ENCODE measurements at regions not wholly inside any gene's neighbourhood (a gene's known extent, or its start where the extent isn't known, plus 50 kb on each side); places are given as distances from the start of the nearest gene placed in this dataset.

DNA sequence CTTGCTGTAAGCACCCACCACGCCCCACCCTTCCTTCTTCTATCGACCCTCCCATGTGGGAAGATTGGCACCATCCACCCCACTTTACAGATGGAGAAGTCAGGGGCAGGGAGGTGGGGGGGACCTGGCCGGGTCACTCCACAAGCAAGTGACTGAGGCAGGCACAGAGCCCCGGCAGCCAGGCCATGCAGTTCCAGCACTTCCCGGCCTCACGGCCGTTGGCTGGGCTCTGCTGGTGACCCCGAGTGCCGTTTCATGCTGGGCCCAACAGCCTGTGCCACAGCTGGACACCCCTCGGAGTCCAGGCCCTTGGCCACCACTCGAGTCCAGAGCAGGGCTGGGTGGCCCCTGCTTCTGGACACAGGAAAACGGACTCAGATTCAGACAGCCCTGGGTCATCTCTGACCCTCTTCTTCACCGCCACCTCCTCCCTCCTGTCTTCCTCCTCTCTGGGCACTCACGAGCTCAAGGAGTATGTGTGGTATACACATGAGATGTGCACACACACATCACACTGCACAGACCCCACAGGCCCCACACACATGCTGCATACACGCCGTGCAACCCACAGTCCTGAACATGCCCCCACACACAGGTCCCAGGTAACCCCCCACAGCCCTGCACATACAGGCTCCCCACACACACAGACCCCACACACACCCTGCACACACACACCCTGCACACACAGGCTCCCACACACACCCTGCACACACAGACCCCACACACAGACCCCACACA lies 89.3 kb upstream of the GPC1 start:
- H3K79me1 ChIP-seq (ENCODE audit: low read depth in 1 of 2, low read length in 2 of 2), result no peaks in the 10 kb centered on the region
- in situ Hi-C loops (cut with MboI; ENCODE audit: low sequenced_read_pairs), result no loop called here
- no peak overlapping the region for H4K91ac ChIP-seq (ENCODE audit: insufficient read depth, low read depth, low read length)
- no peaks in the 10 kb centered on the region for H4K20me1 ChIP-seq (ENCODE audit: insufficient read depth, low read length)
- H3K23ac ChIP-seq (ENCODE audit: low read depth, low read length), result no peak overlapping the region
- no peak overlapping the region for H2BK120ac ChIP-seq (ENCODE audit: low read depth, low read length)
- no peak overlapping the region for H2BK20ac ChIP-seq (ENCODE audit: low read depth, low read length)
- H3K27ac ChIP-seq (ENCODE audit: insufficient read depth, low read length), result no peak overlapping the region
- ATAC-seq (ENCODE audit: low read depth) (no peak), DNase-seq (no peak)
- H3K9me1 ChIP-seq (ENCODE audit: insufficient read depth, low read length), result no peaks in the 10 kb centered on the region
- H3K4me3 ChIP-seq (ENCODE audit: insufficient read depth, low read depth, low read length), result no peak overlapping the region
- peaks cover 26% of the 10 kb centered on the region for H3K27me3 ChIP-seq (ENCODE audit: control insufficient read depth, insufficient read depth, low read length)
- intact Hi-C loops (cut with micrococcal nuclease), result no loop called here
- no TSS peak for BruUV-seq (replicated peaks)
- no peak overlapping the region for H3K14ac ChIP-seq (replicated peaks; ENCODE audit: low read depth, low read length)
- no peaks in the 10 kb centered on the region for H3K36me3 ChIP-seq (ENCODE audit: control insufficient read depth, insufficient read depth, low read length)
- no peak overlapping the region for H3K4ac ChIP-seq (ENCODE audit: low read depth, low read length)
- H3K9ac ChIP-seq (ENCODE audit: low read depth, low read length), result no peak overlapping the region
- H3K4me1 ChIP-seq (ENCODE audit: control insufficient read depth, insufficient read depth, low read length), result no peaks in the 10 kb centered on the region; the same call in 1 of the 2 replicates
- H2AFZ ChIP-seq (replicated peaks; ENCODE audit: low read length, poor library complexity), result no peak overlapping the region
- no peak for TF ChIP-seq FOS (IDR thresholded peaks at IDR 0.05; ENCODE audit: low read depth, low read length)
- TF ChIP-seq NFE2L2 (IDR thresholded peaks at IDR 0.05; ENCODE audit: low read depth, low read length), result no peak
- TF ChIP-seq, protein P1, sequence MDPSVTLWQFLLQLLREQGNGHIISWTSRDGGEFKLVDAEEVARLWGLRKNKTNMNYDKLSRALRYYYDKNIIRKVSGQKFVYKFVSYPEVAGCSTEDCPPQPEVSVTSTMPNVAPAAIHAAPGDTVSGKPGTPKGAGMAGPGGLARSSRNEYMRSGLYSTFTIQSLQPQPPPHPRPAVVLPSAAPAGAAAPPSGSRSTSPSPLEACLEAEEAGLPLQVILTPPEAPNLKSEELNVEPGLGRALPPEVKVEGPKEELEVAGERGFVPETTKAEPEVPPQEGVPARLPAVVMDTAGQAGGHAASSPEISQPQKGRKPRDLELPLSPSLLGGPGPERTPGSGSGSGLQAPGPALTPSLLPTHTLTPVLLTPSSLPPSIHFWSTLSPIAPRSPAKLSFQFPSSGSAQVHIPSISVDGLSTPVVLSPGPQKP (IDR thresholded peaks at IDR 0.05; ENCODE audit: borderline replicate concordance, low read depth, low read length), result no peak
- TF ChIP-seq RAD21 (IDR thresholded peaks at IDR 0.05; ENCODE audit: low read length), result no peak
- TF ChIP-seq MAFK (IDR thresholded peaks at IDR 0.05; ENCODE audit: low read depth, low read length), result no peak
- no peak for TF ChIP-seq RCOR1 (IDR thresholded peaks at IDR 0.05; ENCODE audit: insufficient replicate concordance, low read length)
- TF ChIP-seq POLR2A (IDR thresholded peaks at IDR 0.05; ENCODE audit: low read depth, low read length), result no peak
- no peak for TF ChIP-seq CHD1 (IDR thresholded peaks at IDR 0.05; ENCODE audit: low read depth, low read length)
- no peak for TF ChIP-seq MAZ (IDR thresholded peaks at IDR 0.05; ENCODE audit: borderline replicate concordance, low read depth, low read length)
- no peak for TF ChIP-seq SMC3 (IDR thresholded peaks at IDR 0.05; ENCODE audit: low read depth, low read length)
- POLR2A ChIA-PET (ENCODE audit: unreplicated experiment), result no interaction called here
- dilution Hi-C loops (cut with HindIII; ENCODE audit: low sequenced_read_pairs, unreplicated experiment), result no loop called here
- no peak overlapping the region for H2BK15ac ChIP-seq (ENCODE audit: low read depth, low read length)
- no peak overlapping the region for H2AK9ac ChIP-seq (replicated peaks; ENCODE audit: low read depth, low read length, poor library complexity)
- no peak overlapping the region for H4K5ac ChIP-seq (ENCODE audit: low read depth, low read length)
- H3K56ac ChIP-seq (ENCODE audit: extremely low read depth, insufficient read depth, low read length), result no peak overlapping the region
- no peak overlapping the region for H3K4me2 ChIP-seq (ENCODE audit: low read depth, low read length)
- CTCF ChIA-PET, result no interaction called here
- H3K18ac ChIP-seq (ENCODE audit: low read depth, low read length), result no peak overlapping the region
- H2BK5ac ChIP-seq (ENCODE audit: low read depth, low read length, poor library complexity, severe bottlenecking), result no peak overlapping the region
- no peak overlapping the region for H2AK5ac ChIP-seq (ENCODE audit: low read depth, low read length)
- peaks cover 15% of the 10 kb centered on the region for H3K9me3 ChIP-seq (ENCODE audit: control insufficient read depth, insufficient read depth, low read length)
- 81% methylated on average over 9 of the region's 16 CpGs; no CpG with 5 or more reads in 1 of the 2 experiments for WGBS, 2 experiments (ENCODE audit: extremely low coverage in 2 of 2, insufficient read length in 1 of 2)
- no peak overlapping the region for H4K8ac ChIP-seq (ENCODE audit: low read depth in 2 of 2, low read length in 2 of 2)

All from IMR-90 (cell line).